Thyroid gland (tissue), 4 donors: ENCODE measurements at regions not wholly inside any gene's neighbourhood (a gene's known extent, or its start where the extent isn't known, plus 50 kb on each side); places are given as distances from the start of the nearest gene placed in this dataset.
"Not testable (repeated sequence)": the region's sequence is repeated elsewhere in the genome, so short reads cannot be mapped to it uniquely, and the experiment has no call there.

Experiments
- DNase-seq, 2 donors: peaks; one replicate each; pipeline ENCODE4 v3.0.0-alpha.2; 2019
- H3K27ac ChIP-seq, 3 donors: fragments of 200-600 bp; sonication (generic); 1 replicate in 2 of 3; 2 replicates in 1 of 3; pipeline ENCODE4 v1.5.1; 2016 to 2019; ENCODE audit warnings: mild to moderate bottlenecking in 1 of 3, moderate library complexity in 1 of 3
- H3K27me3 ChIP-seq: fragments of 200-600 bp; sonication (generic); one replicate; pipeline ENCODE4 v1.5.1; 2019
- H3K36me3 ChIP-seq, 2 donors: fragments of 200-600 bp; sonication (generic); one replicate each; pipeline ENCODE4 v1.5.1; 2016 to 2019
- H3K4me1 ChIP-seq, 2 donors: fragments of 200-600 bp; sonication (generic); one replicate each; pipeline ENCODE4 v1.5.1; 2017 to 2019
- H3K4me3 ChIP-seq, 3 donors: fragments of 200-600 bp; sonication (generic); replicated peaks in 1 of 3; 1 replicate in 2 of 3; 2 replicates in 1 of 3; pipeline ENCODE4 v1.5.1; 2016; ENCODE audit warnings: mild to moderate bottlenecking in 1 of 3
- H3K9me3 ChIP-seq: fragments of 200-600 bp; sonication (generic); one replicate; pipeline ENCODE4 v1.5.1; 2017
- CTCF ChIP-seq, 6 experiments: fragments of 200-600 bp in 3 of 6; fragments of 450-650 bp in 3 of 6; sonication (generic) in 3 of 6; IDR thresholded peaks; one replicate each; pipeline ENCODE4 v1.5.1; 2016 to 2019; ENCODE audit warnings: antibody characterized with exemption in 6 of 6, mild to moderate bottlenecking in 2 of 6, inconsistent platforms in 1 of 6, moderate library complexity in 1 of 6
- POLR2A ChIP-seq, 2 donors: fragments of 450-650 bp; IDR thresholded peaks; one replicate each; pipeline ENCODE4 v1.6.1; 2017; ENCODE audit warnings: antibody characterized with exemption in 2 of 2, mild to moderate bottlenecking in 2 of 2, moderate library complexity in 1 of 2
- WGBS, 2 donors: methylation state at CpG; one replicate each; pipeline ENCODE4 v1.1.5; 2017; 5-methylcytosine and 5-hydroxymethylcytosine counted together
- intact Hi-C: fragments of 100-400 bp; cut with DNase I; formaldehyde crosslinking; loops from one replicate; pipeline ENCODE4 v1.15.1; 2023

- H3K9me3 ChIP-seq, result no peaks in the 10 kb centered on the region
- no peak for TF ChIP-seq POLR2A (IDR thresholded peaks at IDR 0.05)
- no peak for TF ChIP-seq CTCF (IDR thresholded peaks at IDR 0.05)
- no peaks in the 10 kb centered on the region for H3K36me3 ChIP-seq
- no peaks in the 10 kb centered on the region for H3K4me1 ChIP-seq
- DNase-seq, result no peak
- 0 to 69% methylated on average over 1 of the region's 1 CpG for WGBS, 2 donors
- H3K27ac ChIP-seq, result no peak overlapping the region
- intact Hi-C loops, result no loop called here
- no peak overlapping the region for H3K4me3 ChIP-seq
- no peaks in the 10 kb centered on the region for H3K27me3 ChIP-seq
Observed at GRCh38 chr4:137800861-137801260, 268.6 kb upstream of the PCDH18 start.

- Histone ChIP-seq H3K9me3 (no peaks in the 10 kb centered on the region), H3K4me1 (no peaks in the 10 kb centered on the region), H3K27ac (no peak overlapping the region), H3K36me3 (no peaks in the 10 kb centered on the region), H3K27me3 (no peaks in the 10 kb centered on the region), H3K4me3 (no peak overlapping the region)
- no peak for DNase-seq
- intact Hi-C loops, result no loop called here
- WGBS, 2 donors, result 72 to 74% methylated on average over 6 of the region's 6 CpGs
- TF ChIP-seq CTCF (IDR thresholded peaks at IDR 0.05), result no peak
- TF ChIP-seq POLR2A (IDR thresholded peaks at IDR 0.05), result no peak
Observed at GRCh38 chr4:137794764-137795254, 262.5 kb upstream of the PCDH18 start.

- H3K9me3 ChIP-seq, intact Hi-C loops: not testable (repeated sequence)
- 95 to 96% methylated on average over 3 of the region's 3 CpGs for WGBS, 2 donors
Observed at GRCh38 chr4:137789263-137789662, 257.0 kb upstream of the PCDH18 start.

GRCh38 chr4:137783923-137784322, 251.6 kb upstream of the PCDH18 start:
- H3K27ac ChIP-seq, H3K36me3 ChIP-seq, H3K9me3 ChIP-seq, H3K4me1 ChIP-seq, H3K27me3 ChIP-seq, intact Hi-C loops, H3K4me3 ChIP-seq: not testable (repeated sequence)
- DNase-seq, result peak in 1 of 2 donors; percentile 3
- WGBS, 2 donors, result 56 to 71% methylated on average over 4 to 6 of the region's 7 CpGs

More at GRCh38 chr4:137789263-137789662, 257.0 kb upstream of the PCDH18 start:
- not testable (repeated sequence) for H3K27ac ChIP-seq, H3K36me3 ChIP-seq, H3K4me1 ChIP-seq, H3K27me3 ChIP-seq, H3K4me3 ChIP-seq, DNase-seq

- no peak for DNase-seq
- H3K27ac ChIP-seq, result no peak overlapping the region
- TF ChIP-seq POLR2A (IDR thresholded peaks at IDR 0.05) (no peak), CTCF (IDR thresholded peaks at IDR 0.05) (no peak)
- 77 to 87% methylated on average over 3 of the region's 3 CpGs for WGBS, 2 donors
- no peaks in the 10 kb centered on the region for H3K36me3 ChIP-seq
- H3K4me3 ChIP-seq, result no peak overlapping the region
- H3K9me3 ChIP-seq, result no peaks in the 10 kb centered on the region
- intact Hi-C loops, result no loop called here
- no peaks in the 10 kb centered on the region for H3K4me1 ChIP-seq
- no peaks in the 10 kb centered on the region for H3K27me3 ChIP-seq
Observed at GRCh38 chr4:137775701-137776100, 243.4 kb upstream of the PCDH18 start.

- Histone ChIP-seq H3K4me1 (no peaks in the 10 kb centered on the region), H3K4me3 (no peak overlapping the region), H3K27me3 (no peaks in the 10 kb centered on the region), H3K9me3 (no peaks in the 10 kb centered on the region), H3K36me3 (no peaks in the 10 kb centered on the region), H3K27ac (no peak overlapping the region)
- no peak for TF ChIP-seq POLR2A (IDR thresholded peaks at IDR 0.05)
- TF ChIP-seq CTCF (IDR thresholded peaks at IDR 0.05), result no peak
- no peak for DNase-seq
- intact Hi-C loops, result no loop called here
Observed at GRCh38 chr4:137774501-137774900, 242.2 kb upstream of the PCDH18 start.
